NB4 (cell line): ENCODE measurements at regions not wholly inside any gene's neighbourhood (a gene's known extent, or its start where the extent isn't known, plus 50 kb on each side); places are given as distances from the start of the nearest gene placed in this dataset.

Experiments
- POLR2A ChIP-seq: IDR thresholded peaks from 2 replicates; pipeline ENCODE4 v1.6.1; 2011; ENCODE audit warnings: mild to moderate bottlenecking; ENCODE audit not compliant: insufficient read length; ENCODE audit errors: extremely low read depth
- TF ChIP-seq, protein P1 (sequence below): IDR thresholded peaks from one replicate; pipeline ENCODE4 v1.5.1; 2012; ENCODE audit warnings: low read depth, low read length

DNA sequence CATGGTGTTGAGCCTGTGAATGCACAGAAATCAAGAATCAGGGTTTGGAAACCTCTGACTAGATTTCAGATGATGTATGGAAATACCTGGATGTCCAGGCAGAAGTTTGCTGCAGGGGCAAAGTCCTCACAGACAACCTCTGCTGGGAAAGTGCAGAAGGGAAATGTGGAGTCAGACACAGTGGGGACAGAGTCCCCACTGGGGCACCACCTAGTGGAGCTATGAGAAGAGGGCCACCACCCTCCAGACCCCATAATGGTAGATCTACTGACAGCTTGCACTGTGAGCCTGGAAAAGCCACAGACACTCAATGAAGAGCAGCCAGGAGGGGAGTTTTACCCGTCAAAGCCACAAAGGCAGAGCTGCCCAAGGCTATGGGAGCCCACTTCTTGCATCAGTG is 181.9 kb upstream of the SEMA6A start:
- no peak for TF ChIP-seq POLR2A
- TF ChIP-seq, protein P1, sequence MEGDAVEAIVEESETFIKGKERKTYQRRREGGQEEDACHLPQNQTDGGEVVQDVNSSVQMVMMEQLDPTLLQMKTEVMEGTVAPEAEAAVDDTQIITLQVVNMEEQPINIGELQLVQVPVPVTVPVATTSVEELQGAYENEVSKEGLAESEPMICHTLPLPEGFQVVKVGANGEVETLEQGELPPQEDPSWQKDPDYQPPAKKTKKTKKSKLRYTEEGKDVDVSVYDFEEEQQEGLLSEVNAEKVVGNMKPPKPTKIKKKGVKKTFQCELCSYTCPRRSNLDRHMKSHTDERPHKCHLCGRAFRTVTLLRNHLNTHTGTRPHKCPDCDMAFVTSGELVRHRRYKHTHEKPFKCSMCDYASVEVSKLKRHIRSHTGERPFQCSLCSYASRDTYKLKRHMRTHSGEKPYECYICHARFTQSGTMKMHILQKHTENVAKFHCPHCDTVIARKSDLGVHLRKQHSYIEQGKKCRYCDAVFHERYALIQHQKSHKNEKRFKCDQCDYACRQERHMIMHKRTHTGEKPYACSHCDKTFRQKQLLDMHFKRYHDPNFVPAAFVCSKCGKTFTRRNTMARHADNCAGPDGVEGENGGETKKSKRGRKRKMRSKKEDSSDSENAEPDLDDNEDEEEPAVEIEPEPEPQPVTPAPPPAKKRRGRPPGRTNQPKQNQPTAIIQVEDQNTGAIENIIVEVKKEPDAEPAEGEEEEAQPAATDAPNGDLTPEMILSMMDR = no peak
